ENCODE measurements at regions not wholly inside any gene's neighbourhood (a gene's known extent, or its start where the extent isn't known, plus 50 kb on each side); places are given as distances from the start of the nearest gene placed in this dataset.

- TF ChIP-seq CTCF (conservative IDR thresholded peaks at IDR 0.05) (no peak), ZFX (IDR thresholded peaks at IDR 0.05) (no peak)
Measured at GRCh38 chr9:85334228-85334627, 407.5 kb downstream of the AGTPBP1 start.
